Epithelial cell of prostate (primary cell): ENCODE measurements at regions not wholly inside any gene's neighbourhood (a gene's known extent, or its start where the extent isn't known, plus 50 kb on each side); places are given as distances from the start of the nearest gene placed in this dataset.

Experiments used
- DNase-seq: peaks from one replicate; pipeline ENCODE4 v3.0.0-alpha.2; 2011; ENCODE audit warnings: low read depth, low spot score
- H3K27ac ChIP-seq: fragments of 450-650 bp; 2 replicates; pipeline ENCODE4 v1.5.1; 2017; ENCODE audit warnings: mild to moderate bottlenecking

DNA sequence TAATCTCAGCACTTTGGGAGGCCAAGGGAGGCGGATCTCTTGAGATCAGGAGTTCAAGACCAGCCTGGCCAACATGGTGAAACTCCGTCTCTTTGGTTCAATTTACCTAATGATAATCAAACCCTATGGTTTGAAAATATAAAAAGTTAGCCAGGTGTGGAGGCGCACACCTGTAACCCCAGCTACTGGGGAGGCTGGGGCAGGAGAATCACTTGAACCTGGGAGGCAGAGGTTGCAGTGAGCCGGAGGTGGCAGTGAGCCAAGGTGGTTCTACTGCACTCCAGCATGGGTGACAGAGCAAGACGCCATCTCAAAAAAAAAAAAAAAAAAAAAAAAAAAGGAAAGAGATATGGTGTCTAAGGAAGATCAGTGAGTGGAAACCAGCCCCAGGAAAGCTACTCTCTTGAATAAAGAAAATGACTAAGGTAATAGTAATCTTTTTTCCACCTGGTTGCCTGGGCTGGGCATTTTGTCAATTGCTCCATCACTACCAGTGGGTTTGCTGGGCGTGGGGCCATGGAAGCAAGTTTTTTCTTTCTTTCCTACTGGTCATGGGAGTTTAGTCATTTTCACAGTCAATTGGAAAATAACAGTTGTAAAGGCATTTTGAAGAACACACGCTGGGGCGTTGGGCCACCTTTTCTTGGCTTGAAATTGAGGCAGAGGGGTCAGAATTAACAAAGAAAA, 387.6 kb upstream of the RGMA start:
- peak; percentile 58 for DNase-seq
- peak overlapping the region; percentile 47 for H3K27ac ChIP-seq

DNA sequence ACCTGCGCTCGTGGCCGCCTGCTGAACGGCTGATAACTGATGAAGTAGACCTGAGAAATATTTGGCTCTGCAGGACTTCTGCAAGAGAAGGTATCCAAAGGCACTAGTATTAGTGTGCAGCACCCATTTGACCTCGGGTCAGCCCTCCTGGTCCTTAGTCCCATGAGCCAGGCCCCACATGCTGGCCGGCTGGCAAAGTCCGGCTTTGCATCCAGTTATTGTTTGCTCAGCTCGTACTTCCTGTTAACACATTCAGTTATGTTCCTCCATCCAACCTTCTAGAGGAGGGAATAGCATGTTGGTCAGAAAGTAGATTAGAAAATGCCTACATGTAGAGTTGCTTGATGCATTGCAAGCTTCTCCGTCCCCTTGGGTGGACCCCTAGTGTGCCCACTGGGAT, 385.7 kb upstream of the RGMA start:
- no peak for DNase-seq

DNA sequence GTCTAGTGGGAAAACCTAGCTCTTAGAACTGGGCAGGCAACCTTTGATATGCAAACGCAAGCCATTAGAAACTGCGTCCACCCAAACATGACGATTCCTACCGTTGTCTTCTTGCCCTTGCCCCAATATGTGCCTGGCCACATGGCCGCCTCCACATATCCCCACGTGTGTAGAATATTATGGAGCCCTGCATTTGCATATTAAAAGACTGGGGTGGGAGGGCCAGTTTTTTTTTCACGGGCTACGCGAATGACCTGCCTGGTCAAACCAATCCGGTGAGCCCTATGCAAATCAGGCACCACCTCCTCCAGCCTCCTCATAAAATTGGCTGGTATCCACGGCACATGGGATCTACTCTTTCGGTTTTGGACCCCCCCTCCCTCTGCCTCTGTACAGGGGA, 381.0 kb upstream of the RGMA start:
- H3K27ac ChIP-seq, result no peak overlapping the region
- no peak for DNase-seq

More for the DNA sequence above, 385.7 kb upstream of the RGMA start:
- H3K27ac ChIP-seq, result no peak overlapping the region

DNA sequence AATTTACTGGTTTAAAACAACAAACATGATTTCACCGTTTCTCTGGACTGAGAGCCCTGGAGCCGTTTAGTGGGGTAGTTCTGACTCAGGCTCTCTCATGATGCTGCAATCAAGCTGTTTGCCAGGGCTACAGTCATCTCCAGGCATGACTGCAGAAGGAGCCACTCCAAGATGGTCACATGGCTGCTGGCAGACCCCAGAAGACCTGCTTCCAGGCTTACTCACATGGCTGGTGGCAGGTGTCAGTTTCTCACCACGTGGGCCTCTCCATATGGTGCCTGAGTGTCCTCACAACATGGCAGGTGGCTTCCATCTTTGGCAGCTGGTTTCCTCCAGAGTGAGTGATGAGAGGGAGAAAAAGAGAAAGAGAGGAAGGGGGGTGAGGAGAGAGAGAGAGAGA, 378.3 kb upstream of the RGMA start:
- peak overlapping the region; percentile 54 for H3K27ac ChIP-seq
- DNase-seq, result peak; percentile 91

DNA sequence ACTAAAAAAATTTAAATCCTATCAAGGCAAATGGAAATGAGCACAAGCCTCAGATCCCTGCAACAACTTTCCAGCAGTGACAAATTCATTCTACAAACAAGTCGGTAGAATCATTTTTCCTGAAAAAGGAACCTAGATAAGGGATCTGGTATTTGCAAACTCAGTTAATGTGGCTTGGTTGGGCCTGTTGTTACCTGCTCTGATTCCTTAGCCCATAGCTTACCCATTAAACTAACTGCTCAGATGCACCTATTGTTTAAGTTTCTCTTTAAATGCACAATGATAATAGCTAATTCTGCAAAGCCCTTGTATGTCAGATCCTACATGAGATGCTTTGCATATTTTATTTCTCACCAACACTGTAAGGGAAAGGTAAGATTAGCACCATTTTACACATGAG, 377.4 kb upstream of the RGMA start:
- H3K27ac ChIP-seq, result peak overlapping the region; percentile 54

DNA sequence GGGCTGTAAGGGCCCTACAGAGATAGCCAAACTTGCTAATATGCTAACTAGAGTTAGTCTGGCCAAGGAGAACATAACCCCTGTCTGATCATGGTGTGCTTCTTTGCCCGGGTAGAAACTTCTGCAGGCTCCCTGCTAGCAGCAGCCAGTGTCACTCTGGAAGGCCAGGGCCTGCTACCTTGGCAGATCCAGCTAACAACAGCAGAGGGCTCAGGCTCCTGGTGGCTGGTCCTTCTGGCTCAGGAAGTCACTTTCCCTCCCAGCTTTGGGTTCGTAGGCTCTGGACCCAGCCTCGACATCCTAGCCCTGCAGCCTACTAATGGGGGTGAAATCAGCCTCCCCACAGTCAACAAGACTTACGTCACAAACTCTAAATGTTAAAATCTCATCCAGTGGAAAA, 373.7 kb upstream of the RGMA start:
- DNase-seq, result no peak
- no peak overlapping the region for H3K27ac ChIP-seq

More for the DNA sequence above, 377.4 kb upstream of the RGMA start:
- DNase-seq, result peak; percentile 62

DNA sequence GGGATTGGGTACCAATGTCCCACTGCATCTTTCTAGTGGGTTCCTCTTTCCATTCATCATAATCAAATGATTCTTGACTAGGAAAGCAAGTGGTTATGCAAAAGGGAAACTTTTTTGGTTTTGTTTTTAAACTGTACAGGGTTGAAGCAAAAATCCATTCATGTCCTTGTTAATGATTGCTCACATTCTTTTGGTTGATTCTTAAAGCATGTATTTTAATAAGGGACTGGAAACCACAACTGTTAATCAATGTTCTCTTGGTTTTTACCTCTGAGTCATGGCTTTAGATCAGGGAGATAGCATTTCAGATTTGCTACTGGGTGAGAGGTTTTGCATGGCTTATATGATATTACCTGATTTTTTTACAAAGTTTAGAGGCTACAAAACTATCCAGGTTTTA, 371.7 kb upstream of the RGMA start:
- DNase-seq, result peak; percentile 45
- H3K27ac ChIP-seq, result no peak overlapping the region

DNA sequence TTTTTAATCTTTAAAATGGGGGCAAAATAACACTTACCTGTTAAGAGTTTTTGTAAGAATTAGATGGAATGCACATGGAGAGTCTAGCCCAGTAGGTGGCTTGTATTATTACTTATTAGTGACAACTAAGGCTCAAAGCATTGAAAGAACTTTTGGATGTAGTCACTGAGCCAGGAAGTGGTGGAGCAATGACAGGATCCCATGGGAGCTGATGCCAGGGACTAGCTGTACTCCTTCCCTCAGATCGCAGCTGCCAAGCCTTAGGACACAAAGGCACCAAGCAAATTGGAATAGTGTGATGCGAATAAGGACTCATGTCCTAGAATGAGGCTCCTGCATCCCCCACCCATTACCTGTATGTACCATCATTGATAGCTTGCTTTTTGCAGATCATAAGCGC, 370.4 kb upstream of the RGMA start:
- no peak for DNase-seq
- no peak overlapping the region for H3K27ac ChIP-seq

DNA sequence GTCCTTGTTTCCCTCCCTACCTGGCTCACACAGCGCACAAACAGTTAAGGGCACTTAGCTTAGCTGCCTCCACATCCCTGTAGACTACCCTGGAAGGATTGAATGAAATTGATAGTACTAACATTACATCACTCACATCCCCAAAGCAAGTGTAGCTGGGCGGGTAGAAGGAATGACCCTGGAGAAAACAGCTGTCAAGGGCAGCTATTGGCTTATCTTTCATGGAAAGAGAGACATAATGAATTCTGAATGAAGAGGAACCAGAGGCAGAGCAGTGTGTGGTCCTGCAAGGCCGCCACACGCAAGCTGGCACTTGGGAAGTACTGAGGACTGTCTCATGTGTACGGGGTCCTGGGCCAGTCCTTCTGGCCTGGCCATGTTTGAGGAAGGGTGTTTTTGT, 369.6 kb upstream of the RGMA start:
- no peak for DNase-seq
- no peak overlapping the region for H3K27ac ChIP-seq

DNA sequence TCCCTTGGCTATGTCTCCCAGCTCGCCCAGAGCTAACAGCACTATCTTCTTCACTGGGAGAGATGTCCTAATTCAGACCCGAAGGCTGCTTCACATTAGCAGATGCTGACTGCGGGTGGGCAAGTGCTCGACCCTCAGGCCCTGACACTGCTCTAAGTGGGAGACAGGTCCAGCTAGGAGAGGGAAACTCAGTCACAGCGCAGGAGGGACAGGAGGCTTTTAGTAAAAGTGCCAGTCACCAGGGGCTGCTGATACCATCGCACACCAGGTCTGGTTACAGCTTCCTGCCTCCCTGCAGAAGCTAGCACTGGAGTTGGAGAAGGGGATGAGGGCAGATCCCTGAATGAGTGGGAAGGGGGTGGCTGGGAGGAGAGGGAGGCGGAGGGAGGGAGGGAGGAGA, 365.8 kb upstream of the RGMA start:
- no peak overlapping the region for H3K27ac ChIP-seq
- no peak for DNase-seq

DNA sequence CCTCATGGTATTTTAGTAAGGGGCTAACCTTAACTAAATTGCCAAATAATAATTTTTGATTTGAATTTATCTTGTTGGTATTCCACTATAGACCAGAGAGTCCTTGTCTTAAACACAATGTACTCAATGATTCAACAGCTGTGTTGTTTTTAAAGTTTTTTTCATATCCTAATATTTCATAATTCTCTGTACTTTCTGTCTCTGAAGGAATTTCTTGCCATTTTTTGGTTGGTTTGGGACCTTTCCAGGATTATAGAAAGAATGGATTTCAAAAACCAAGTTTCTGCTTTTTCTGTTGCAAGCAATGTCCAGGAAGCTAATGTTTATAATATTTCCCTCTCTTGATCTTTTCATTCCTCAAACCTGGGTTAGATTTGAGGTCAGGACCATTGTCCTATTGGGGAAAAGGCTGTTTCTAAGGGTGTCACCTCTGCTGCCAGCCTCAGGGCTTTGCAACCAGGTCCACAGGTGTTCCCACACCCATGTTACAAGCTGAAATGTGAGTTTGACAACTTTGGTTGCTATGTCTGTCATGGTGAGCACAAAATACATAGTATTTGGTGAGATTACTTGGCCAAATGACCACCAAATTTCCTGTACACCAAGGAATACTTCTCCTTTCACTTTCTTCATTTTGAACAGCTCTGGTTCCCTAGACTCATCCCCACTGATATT, 363.7 kb upstream of the RGMA start:
- no peak overlapping the region for H3K27ac ChIP-seq
- DNase-seq, result no peak

DNA sequence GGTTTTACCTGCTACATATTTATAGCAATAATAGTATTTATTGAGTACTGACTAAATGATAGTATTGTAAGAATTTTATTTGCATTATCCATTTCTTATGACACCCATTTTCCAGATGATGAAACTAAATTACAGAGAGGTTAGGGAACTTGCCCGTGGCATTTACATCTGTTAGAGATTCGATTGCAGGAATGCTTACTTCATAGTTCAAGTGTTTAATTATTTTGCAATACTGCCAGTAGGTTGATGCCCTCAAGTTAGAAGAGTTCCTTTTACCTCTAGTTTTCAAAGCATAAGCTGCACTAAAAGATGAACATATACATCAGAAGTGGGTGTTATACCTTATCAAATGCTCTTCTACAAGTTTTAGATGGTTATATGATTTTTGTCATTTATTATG, 362.8 kb upstream of the RGMA start:
- H3K27ac ChIP-seq, result no peak overlapping the region
- DNase-seq, result no peak

DNA sequence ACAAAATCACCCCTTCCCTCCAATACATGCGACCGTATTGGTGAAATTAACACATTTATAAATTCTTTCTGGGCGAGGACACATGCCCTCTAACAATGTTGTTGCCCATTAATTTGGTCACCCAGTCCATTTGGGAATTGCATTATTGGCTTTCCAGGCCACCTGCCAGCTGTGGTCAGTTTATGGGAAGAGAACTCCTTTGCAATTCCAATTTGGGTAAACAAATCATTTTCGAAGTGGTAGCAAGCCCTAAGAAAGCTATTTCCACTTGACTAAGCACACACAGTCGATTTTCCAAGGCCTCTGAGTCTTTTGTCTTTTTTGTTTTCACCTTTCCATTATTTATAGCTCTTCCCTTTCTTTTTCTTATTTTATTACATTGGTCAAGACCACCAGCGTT, 362.3 kb upstream of the RGMA start:
- DNase-seq, result no peak
- no peak overlapping the region for H3K27ac ChIP-seq

DNA sequence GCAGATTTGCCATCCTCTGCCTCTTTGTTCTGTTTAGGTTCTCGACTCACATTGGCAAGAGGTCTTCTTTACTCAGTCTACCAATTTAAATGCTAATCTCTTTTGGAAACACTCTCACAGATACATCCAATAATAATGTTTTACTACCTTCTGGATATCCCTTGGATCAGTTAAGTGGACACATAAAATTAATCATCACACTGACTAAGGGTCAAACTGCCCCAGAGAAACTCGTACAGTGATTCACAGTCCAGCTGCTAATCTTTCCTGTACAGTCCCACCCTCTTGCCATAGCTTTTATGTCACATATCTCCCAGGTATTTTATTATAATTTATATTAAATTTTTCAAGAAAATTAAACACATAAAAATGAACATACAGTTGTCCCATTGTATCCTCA, 360.8 kb upstream of the RGMA start:
- no peak overlapping the region for H3K27ac ChIP-seq
- DNase-seq, result no peak

DNA sequence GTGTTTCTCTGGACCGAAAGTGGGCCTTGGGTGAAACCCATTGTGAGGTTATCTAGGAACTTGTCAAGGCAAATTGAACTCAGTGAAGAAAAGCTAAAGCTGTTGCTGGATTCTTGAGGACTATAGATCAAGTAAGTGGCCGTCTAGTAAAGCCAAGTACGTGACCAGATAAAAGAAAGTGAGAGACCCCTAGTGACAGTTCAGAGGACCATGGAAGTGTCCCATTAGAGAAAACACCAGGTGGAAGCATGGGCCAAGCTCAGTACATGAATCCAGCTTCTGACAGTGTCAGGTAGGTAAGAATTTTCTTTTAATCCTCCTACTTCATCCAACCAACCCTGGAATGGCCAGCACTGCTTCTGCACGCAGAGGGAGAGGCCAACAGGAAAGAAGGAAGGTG, 349.3 kb upstream of the RGMA start:
- H3K27ac ChIP-seq, result no peak overlapping the region

DNA sequence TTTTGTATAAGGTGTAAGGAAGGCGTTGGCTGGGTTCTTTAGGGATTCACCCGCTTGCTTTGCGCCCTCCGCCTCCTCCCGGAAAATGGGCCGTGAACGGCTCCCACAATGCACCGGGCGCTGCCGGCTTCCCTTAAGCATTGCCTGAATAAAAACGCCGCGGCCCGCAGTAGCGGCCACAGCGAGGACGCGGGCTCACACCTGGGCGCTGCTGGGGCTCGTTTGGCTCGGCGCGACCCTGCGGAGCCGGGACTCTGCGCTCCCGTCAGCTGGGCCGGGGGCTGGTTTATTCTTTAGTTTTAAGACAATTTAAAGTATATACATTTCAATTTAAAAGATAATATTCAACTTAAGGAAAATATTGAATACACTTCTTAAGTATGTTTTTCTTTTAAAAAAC, 343.5 kb upstream of the RGMA start:
- DNase-seq, result no peak
- no peak overlapping the region for H3K27ac ChIP-seq

More for the DNA sequence above, 349.3 kb upstream of the RGMA start:
- DNase-seq, result no peak

DNA sequence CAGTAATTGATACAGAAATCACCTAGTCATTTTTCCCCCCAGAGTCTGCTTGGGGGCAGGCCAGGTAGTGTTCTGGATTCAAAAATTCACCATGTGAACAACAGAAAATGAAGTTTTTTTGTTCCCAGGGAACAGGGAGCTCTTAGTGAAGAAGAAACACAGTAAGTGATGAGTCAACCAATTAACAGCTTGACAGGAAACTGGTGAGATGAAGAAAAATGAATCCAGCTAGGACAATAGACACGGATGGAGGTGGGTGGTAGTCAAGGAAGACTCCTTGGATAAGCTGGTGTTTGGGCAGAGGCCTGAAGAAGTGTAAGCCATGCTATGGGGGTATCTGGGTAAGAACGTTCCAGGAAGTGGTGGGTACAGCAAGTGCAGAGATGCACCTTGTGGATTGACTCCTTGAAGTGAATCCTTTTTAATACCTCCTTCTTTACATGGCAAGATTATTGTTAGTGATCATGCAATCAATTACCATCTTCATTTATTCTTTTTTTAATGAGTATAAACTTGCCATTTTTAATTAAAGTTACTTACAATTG, 339.9 kb upstream of the RGMA start:
- no peak for DNase-seq
- peak overlapping the region; percentile 62 for H3K27ac ChIP-seq

DNA sequence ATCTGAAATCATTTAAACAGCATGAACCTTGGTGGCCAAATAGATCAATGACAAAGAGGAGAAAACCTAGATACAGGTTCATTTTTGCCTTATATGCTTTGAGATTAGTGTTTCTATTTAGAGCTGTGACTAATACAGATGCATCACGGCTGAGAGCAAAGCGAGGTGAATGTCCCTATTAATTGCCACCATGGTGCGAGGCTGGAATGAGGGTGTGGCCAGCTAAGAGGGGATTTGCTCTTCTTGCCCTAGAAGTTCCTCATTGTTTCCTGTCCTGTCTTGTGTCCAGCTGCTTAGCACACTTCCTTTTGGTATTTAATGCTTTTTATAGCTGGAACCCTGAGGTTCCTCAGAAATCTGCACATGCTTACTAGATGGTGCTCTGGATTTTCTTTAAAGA, 339.1 kb upstream of the RGMA start:
- peak; percentile 37 for DNase-seq
- H3K27ac ChIP-seq, result peak overlapping the region; percentile 62

DNA sequence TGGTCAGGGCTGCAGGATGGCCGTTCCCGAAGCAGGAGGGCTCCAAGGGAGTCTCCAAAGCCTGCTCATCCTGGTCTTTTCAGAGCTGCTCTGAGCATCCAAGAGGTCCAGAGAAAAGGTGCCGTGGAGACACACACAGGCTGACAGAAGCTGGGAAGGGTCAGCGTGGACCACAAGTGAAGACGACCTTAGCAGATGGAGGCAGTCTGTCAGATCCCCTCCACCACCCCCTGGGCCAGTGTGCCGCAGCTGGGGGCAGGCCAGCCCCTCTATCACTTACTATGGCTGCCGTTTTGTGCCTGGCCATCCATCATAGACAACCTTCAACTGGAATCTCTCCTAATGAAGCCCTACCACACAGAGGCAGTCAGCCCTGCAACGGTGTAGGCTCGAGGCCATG, 335.1 kb upstream of the RGMA start:
- DNase-seq, result no peak
- no peak overlapping the region for H3K27ac ChIP-seq

DNA sequence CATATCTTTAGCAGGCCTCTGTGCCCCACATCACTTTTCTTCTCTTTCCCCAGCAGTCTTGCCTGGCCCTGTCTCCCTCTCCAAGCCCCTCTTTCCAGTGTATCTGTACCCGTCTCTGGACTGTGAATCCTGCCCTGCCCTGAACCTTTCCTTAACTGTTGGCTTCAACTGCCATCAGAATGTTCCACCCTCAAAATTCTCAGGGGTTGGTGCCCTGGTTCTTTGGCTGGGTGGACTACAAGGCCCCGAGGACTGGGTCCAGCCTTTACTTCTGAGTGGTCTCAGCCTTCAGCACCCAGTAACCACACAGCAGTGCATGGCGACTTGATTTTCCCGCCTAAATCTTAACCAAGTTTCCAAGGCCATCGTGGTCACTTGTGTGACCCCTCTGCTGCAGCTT, 333.5 kb upstream of the RGMA start:
- no peak overlapping the region for H3K27ac ChIP-seq
- DNase-seq, result no peak

DNA sequence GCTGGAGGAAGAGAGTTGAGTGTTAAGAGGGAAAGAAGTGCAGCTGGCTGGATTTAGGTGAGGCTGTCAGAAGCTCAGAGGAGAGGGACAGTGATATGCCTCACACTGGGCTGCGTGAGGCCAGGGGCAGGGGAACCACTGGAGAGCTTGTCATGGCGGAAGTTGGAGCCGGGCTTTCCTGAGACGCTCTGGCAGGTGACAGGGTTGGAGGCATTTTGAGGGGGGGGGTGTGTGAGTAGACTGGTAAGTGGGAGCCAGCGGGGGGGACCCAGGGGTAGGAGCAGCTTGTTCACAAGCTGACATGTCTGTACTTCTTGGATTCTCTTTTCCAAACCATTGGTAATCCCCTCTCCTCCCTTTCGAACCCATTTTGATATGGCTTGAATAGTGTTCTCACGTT, 331.5 kb upstream of the RGMA start:
- H3K27ac ChIP-seq, result no peak overlapping the region
- DNase-seq, result no peak

DNA sequence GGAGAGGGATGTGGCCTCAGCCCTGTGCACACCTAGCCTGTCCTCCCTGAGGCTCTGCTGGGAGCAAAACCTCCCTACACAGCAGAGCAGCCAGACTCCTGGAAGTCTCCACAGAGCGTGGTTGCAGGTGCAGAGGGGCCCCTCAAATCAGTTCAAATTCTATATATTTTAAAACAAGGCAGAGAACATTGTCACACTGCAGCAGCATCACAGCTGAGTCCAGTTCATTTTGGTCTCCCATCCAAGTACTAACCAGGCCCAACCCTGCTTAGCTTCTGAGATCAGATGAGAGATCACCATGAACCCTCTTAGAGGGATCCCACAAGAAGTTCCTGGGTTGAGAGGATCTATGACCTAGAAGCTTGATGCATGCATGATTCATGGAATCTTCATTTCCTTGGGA, 331.0 kb upstream of the RGMA start:
- DNase-seq, result no peak

More for the DNA sequence above, 331.0 kb upstream of the RGMA start:
- no peak overlapping the region for H3K27ac ChIP-seq
